Osteocyte (in vitro differentiated cells): ENCODE measurements at regions not wholly inside any gene's neighbourhood (a gene's known extent, or its start where the extent isn't known, plus 50 kb on each side); places are given as distances from the start of the nearest gene placed in this dataset.

Experiments used
- DNase-seq: peaks from one replicate; pipeline ENCODE4 v3.0.0; 2021; ENCODE audit warnings: mixed read lengths; ENCODE audit not compliant: unreplicated experiment; ENCODE audit errors: extremely low spot score
- H3K27ac Mint-ChIP-seq: one replicate; pipeline ENCODE4 v1.8.0; 2021; ENCODE audit warnings: mild to moderate bottlenecking, mixed read lengths; ENCODE audit not compliant: unreplicated experiment
- H3K27me3 Mint-ChIP-seq: one replicate; pipeline ENCODE4 v1.8.0; 2021; ENCODE audit warnings: mixed read lengths; ENCODE audit not compliant: unreplicated experiment
- H3K36me3 Mint-ChIP-seq: one replicate; pipeline ENCODE4 v1.8.0; 2021; ENCODE audit warnings: mixed read lengths; ENCODE audit not compliant: unreplicated experiment
- H3K4me1 Mint-ChIP-seq: one replicate; pipeline ENCODE4 v1.8.0; 2021; ENCODE audit warnings: mixed read lengths; ENCODE audit not compliant: unreplicated experiment
- H3K4me3 Mint-ChIP-seq: one replicate; pipeline ENCODE4 v1.8.0; 2021; ENCODE audit warnings: mild to moderate bottlenecking, moderate library complexity, mixed read lengths; ENCODE audit not compliant: unreplicated experiment
- H3K9me3 Mint-ChIP-seq: one replicate; pipeline ENCODE4 v1.8.0; 2021; ENCODE audit warnings: mixed read lengths; ENCODE audit not compliant: unreplicated experiment
- TF ChIP-seq, protein P1 (sequence below): fragments of 200-600 bp; sonication (generic); IDR thresholded peaks from 2 replicates; pipeline ENCODE4 v1.5.0; 2021; ENCODE audit warnings: antibody characterized with exemption, mild to moderate bottlenecking, moderate library complexity

DNA sequence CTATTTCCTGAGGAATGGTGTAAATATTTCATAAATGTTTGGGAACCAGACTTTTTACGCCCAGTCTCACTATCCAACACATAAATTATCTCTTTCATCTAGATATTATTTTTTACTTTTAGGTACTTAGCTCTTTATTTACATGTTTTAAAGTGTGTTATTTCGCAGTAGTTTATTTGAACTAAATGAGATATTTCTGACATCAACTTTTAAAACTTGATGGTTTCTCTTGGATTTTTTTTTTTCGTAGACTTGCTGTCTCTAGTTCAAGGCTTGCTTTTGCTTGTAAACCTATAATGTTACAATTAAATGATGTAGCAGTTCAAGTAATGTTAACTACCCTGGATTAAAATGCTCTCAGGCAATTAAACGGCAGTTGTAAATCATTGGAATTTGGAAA lies 241.7 kb upstream of the PDE3A start:
- Mint-ChIP-seq H3K27me3 (no peaks in the 10 kb centered on the region), H3K36me3 (no peaks in the 10 kb centered on the region), H3K27ac (no peak overlapping the region), H3K9me3 (no peaks in the 10 kb centered on the region), H3K4me1 (peaks cover 16% of the 10 kb centered on the region), H3K4me3 (no peak overlapping the region)
- TF ChIP-seq, protein P1, sequence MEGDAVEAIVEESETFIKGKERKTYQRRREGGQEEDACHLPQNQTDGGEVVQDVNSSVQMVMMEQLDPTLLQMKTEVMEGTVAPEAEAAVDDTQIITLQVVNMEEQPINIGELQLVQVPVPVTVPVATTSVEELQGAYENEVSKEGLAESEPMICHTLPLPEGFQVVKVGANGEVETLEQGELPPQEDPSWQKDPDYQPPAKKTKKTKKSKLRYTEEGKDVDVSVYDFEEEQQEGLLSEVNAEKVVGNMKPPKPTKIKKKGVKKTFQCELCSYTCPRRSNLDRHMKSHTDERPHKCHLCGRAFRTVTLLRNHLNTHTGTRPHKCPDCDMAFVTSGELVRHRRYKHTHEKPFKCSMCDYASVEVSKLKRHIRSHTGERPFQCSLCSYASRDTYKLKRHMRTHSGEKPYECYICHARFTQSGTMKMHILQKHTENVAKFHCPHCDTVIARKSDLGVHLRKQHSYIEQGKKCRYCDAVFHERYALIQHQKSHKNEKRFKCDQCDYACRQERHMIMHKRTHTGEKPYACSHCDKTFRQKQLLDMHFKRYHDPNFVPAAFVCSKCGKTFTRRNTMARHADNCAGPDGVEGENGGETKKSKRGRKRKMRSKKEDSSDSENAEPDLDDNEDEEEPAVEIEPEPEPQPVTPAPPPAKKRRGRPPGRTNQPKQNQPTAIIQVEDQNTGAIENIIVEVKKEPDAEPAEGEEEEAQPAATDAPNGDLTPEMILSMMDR, result no peak
- no peak for DNase-seq

DNA sequence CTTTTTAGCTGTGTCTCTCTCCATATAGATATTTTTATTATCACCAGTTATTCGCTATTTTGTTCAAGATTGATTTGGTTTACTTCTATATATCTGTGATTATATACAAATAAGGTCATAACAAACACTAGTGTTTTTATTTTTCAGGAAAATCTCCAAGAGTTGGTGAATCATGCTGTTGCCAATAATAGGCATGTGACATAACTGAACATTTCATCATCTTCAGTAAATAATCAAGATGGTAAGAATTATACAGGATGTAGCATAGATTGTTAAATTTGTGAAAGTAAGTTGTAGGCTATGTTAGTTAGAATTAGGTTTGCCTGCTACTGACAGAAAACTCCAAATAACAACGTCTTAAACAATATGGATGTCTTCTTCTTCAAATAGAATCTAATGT lies 240.9 kb upstream of the PDE3A start:
- Mint-ChIP-seq H3K4me3 (no peak overlapping the region), H3K27me3 (no peaks in the 10 kb centered on the region), H3K27ac (no peak overlapping the region), H3K4me1 (peaks cover 16% of the 10 kb centered on the region), H3K36me3 (no peaks in the 10 kb centered on the region), H3K9me3 (no peaks in the 10 kb centered on the region)
- no peak for DNase-seq
- TF ChIP-seq, protein P1, result no peak

DNA sequence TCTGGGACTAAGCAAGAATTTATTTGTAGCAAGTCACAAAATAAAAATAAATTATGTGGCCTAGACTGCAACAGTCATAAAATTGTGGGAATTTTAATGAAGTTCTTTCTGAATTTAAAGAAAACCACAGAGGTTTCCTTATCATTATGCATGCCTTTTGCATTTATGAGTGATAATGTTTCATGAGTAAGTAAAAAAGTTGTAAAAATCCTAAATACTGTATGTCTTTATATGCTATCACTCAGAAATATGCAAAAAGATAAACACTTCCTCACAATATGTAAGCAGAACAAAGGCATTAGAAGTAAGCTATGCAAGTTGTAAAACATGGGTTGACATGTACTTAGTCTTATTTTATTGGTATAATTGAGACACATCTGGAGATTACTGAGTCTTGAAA lies 239.4 kb upstream of the PDE3A start:
- no peaks in the 10 kb centered on the region for H3K9me3 Mint-ChIP-seq
- H3K4me1 Mint-ChIP-seq, result peaks cover 10% of the 10 kb centered on the region
- H3K27ac Mint-ChIP-seq, result no peak overlapping the region
- no peak overlapping the region for H3K4me3 Mint-ChIP-seq
- TF ChIP-seq, protein P1, result no peak
- H3K27me3 Mint-ChIP-seq, result no peaks in the 10 kb centered on the region
- no peak for DNase-seq
- H3K36me3 Mint-ChIP-seq, result no peaks in the 10 kb centered on the region

DNA sequence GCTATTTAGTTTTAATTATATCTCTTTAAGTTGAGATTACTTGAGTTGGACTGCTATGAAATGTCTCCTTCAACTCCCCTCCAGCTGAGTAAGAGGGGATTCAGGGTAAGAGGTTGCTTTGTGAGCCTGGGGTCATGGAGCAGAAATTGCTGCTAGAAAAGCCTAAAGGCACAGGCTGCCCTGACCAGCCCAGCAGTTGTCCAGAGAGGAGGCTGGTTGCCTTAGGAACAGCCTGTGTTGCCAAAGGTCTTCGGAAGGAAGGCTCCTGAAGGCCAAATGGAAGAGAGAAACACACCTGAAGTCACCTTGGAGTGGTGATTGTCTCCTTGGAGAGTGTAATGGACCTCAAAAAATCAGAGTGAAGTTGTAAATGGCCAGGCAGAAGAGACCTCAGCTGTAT lies 235.5 kb upstream of the PDE3A start:
- DNase-seq, result no peak

DNA sequence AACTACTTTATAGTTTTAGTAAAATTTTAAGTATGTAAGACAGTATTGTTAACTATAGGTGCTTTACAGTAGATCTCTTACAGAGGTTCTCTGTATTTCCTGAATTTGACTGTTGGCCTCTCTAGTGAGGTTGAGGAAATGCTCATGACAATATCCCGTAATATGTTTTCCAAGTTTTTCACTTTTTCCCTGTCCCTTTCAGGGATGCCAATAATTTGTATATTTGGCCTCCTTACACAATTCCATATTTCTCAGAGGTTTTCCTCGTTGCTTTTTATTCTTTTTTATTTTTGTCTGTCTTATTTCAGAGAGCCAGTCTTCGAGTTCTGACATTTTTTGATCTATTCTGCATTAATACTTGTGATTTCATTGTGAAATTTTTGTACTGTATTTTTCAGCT lies 233.7 kb upstream of the PDE3A start:
- TF ChIP-seq, protein P1, result no peak
- DNase-seq, result no peak
- H3K27ac Mint-ChIP-seq, result no peak overlapping the region
- no peaks in the 10 kb centered on the region for H3K27me3 Mint-ChIP-seq
- no peaks in the 10 kb centered on the region for H3K36me3 Mint-ChIP-seq
- H3K4me1 Mint-ChIP-seq, result no peaks in the 10 kb centered on the region
- no peak overlapping the region for H3K4me3 Mint-ChIP-seq
- H3K9me3 Mint-ChIP-seq, result no peaks in the 10 kb centered on the region

More for the DNA sequence above, 235.5 kb upstream of the PDE3A start:
- no peaks in the 10 kb centered on the region for H3K4me1 Mint-ChIP-seq
- H3K9me3 Mint-ChIP-seq, result no peaks in the 10 kb centered on the region
- no peaks in the 10 kb centered on the region for H3K27me3 Mint-ChIP-seq
- H3K36me3 Mint-ChIP-seq, result no peaks in the 10 kb centered on the region
- no peak overlapping the region for H3K4me3 Mint-ChIP-seq
- TF ChIP-seq, protein P1, result no peak
- no peak overlapping the region for H3K27ac Mint-ChIP-seq
